Psoas muscle (tissue), 7 donors: ENCODE measurements at regions not wholly inside any gene's neighbourhood (a gene's known extent, or its start where the extent isn't known, plus 50 kb on each side); places are given as distances from the start of the nearest gene placed in this dataset.
"Not testable (repeated sequence)": the region's sequence is repeated elsewhere in the genome, so short reads cannot be mapped to it uniquely, and the experiment has no call there.

Experiments used
- ATAC-seq, 4 donors: fragments of 200-7000 bp; cut with Tn5 transposase; one replicate each; pipeline ENCODE4 v1.9.1; 2020; ENCODE audit warnings: moderate library complexity in 3 of 4, mild to moderate bottlenecking in 2 of 4
- DNase-seq, 2 donors: peaks; one replicate each; pipeline ENCODE4 v3.0.0-alpha.2; 2020
- H3K27ac ChIP-seq: fragments of 200-600 bp; one replicate; pipeline ENCODE4 v1.8.0; 2022
- H3K27me3 ChIP-seq, 3 donors: fragments of 200-600 bp in 1 of 3; one replicate each; pipeline versions ENCODE4 v1.6.1 to v1.8.0; 2013 to 2022; ENCODE audit warnings: low read length in 2 of 3, mild to moderate bottlenecking in 2 of 3, moderate library complexity in 1 of 3; ENCODE audit not compliant: insufficient read depth in 3 of 3
- H3K36me3 ChIP-seq, 2 donors: fragments of 200-600 bp in 1 of 2; one replicate each; pipeline versions ENCODE4 v1.6.1 to v1.8.0; 2013 to 2022; ENCODE audit warnings: low read depth in 1 of 2, mild to moderate bottlenecking in 1 of 2, moderate library complexity in 1 of 2; ENCODE audit not compliant: insufficient read depth in 1 of 2
- H3K4me1 ChIP-seq: fragments of 200-600 bp; one replicate; pipeline ENCODE4 v1.8.0; 2022
- H3K4me3 ChIP-seq: fragments of 200-600 bp; one replicate; pipeline ENCODE4 v1.8.0; 2022; ENCODE audit warnings: mild to moderate bottlenecking
- H3K9me3 ChIP-seq: fragments of 200-600 bp; one replicate; pipeline ENCODE4 v1.8.0; 2022
- CTCF ChIP-seq: fragments of 200-600 bp; IDR thresholded peaks from one replicate; pipeline ENCODE4 v1.8.0; 2022; ENCODE audit warnings: antibody characterized with exemption
- WGBS, 3 donors: extraction: QIAGEN DNeasy Blood & Tissue Kit; methylation state at CpG; one replicate each; pipeline versions ENCODE4 v1.1.6 to v1.1.7; 2013; 5-methylcytosine and 5-hydroxymethylcytosine counted together
- intact Hi-C, 2 donors: fragments of 100-400 bp; cut with DNase I; formaldehyde crosslinking; loops; one replicate each; pipeline versions ENCODE4 v1.11.0 to v1.14.2; 2022
- donor health status: healthy with polysubstance abuse.
- donor health status: DM: no; HTN: no; CAD: no; lungs with moderate emphysema.
- donor health status: Bipolar disorder and iron deficiency.
- donor health status: healthy.
- donor health status: DM: yes; HTN: yes; CAD: no.
- donor health status: DM: no; HTN: no; CAD: no.
- donor health status: DM: yes; HTN: yes; CAD: no.

- intact Hi-C loops: no loop called here
- ATAC-seq (peak in 3 of 4 donors; percentile 29 to 36 (median 33)), DNase-seq (no peak)
- H3K27me3 ChIP-seq: no peaks in the 10 kb centered on the region
- H3K27ac ChIP-seq: no peak overlapping the region
- 65 to 74% (median 66%) methylated on average over 6 of the region's 6 CpGs for WGBS, 3 donors
- H3K36me3 ChIP-seq: no peaks in the 10 kb centered on the region
- peaks cover 27% of the 10 kb centered on the region for H3K9me3 ChIP-seq
- no peaks in the 10 kb centered on the region for H3K4me1 ChIP-seq
- no peak for TF ChIP-seq CTCF
- no peak overlapping the region for H3K4me3 ChIP-seq
Observed at GRCh38 chr2:89829828-89830227, 1138.4 kb downstream of the RPIA start.

GRCh38 chr2:89830341-89831218, 1139.1 kb downstream of the RPIA start:
- H3K27me3 ChIP-seq, H3K4me3 ChIP-seq, H3K4me1 ChIP-seq, H3K36me3 ChIP-seq, DNase-seq, H3K27ac ChIP-seq, intact Hi-C loops: not testable (repeated sequence)
- peaks cover 27% of the 10 kb centered on the region for H3K9me3 ChIP-seq
- ATAC-seq: peak; percentile 60 to 76 (median 66)
- 64 to 68% (median 67%) methylated on average over 14 of the region's 14 CpGs for WGBS, 3 donors

- ATAC-seq (no peak), DNase-seq (no peak)
- Histone ChIP-seq H3K9me3 (peaks cover 27% of the 10 kb centered on the region), H3K27ac (no peak overlapping the region), H3K4me3 (no peak overlapping the region), H3K4me1 (no peaks in the 10 kb centered on the region), H3K27me3 (no peaks in the 10 kb centered on the region), H3K36me3 (no peaks in the 10 kb centered on the region)
- 66 to 69% (median 68%) methylated on average over 17 of the region's 17 CpGs for WGBS, 3 donors
- no peak for TF ChIP-seq CTCF
- intact Hi-C loops: no loop called here
Observed at GRCh38 chr2:89831641-89832498, 1140.4 kb downstream of the RPIA start.

- DNase-seq: no peak
- intact Hi-C loops: no loop called here
- no peaks in the 10 kb centered on the region for H3K4me1 ChIP-seq
- no peak for TF ChIP-seq CTCF
- no peak overlapping the region for H3K4me3 ChIP-seq
- no peak overlapping the region for H3K27ac ChIP-seq
- peak; percentile 64 to 77 (median 69) for ATAC-seq
- H3K9me3 ChIP-seq: peaks cover 32% of the 10 kb centered on the region
- H3K36me3 ChIP-seq: no peaks in the 10 kb centered on the region
- no peaks in the 10 kb centered on the region for H3K27me3 ChIP-seq
- WGBS, 3 donors: 71 to 72% (median 71%) methylated on average over 12 of the region's 12 CpGs
Observed at GRCh38 chr2:89833116-89833779, 1141.8 kb downstream of the RPIA start.

GRCh38 chr2:89833780-89834117, 1142.3 kb downstream of the RPIA start:
- DNase-seq: no peak
- H3K9me3 ChIP-seq: peaks cover 35% of the 10 kb centered on the region
- no peaks in the 10 kb centered on the region for H3K4me1 ChIP-seq
- no peak for ATAC-seq
- no peaks in the 10 kb centered on the region for H3K27me3 ChIP-seq
- no peaks in the 10 kb centered on the region for H3K36me3 ChIP-seq
- intact Hi-C loops: no loop called here
- H3K4me3 ChIP-seq: no peak overlapping the region
- WGBS, 3 donors: 61 to 69% (median 63%) methylated on average over 4 of the region's 4 CpGs
- H3K27ac ChIP-seq: no peak overlapping the region
- no peak for TF ChIP-seq CTCF
